ACC112 (cell line): ENCODE measurements at regions not wholly inside any gene's neighbourhood (a gene's known extent, or its start where the extent isn't known, plus 50 kb on each side); places are given as distances from the start of the nearest gene placed in this dataset.

Experiments
- H2AFZ ChIP-seq: fragments of 200-600 bp; sonication (generic); one replicate; pipeline ENCODE4 v1.6.0; 2017; ENCODE audit warnings: antibody characterized with exemption, low read length; ENCODE audit not compliant: unreplicated experiment
- H3K27ac ChIP-seq: fragments of 200-600 bp; sonication (generic); 2 replicates; pipeline ENCODE4 v1.5.1; 2014; ENCODE audit warnings: low read depth, mild to moderate bottlenecking, antibody characterized with exemption, low read length, moderate library complexity
- H3K27me3 ChIP-seq: fragments of 200-600 bp; sonication (generic); 2 replicates; pipeline ENCODE4 v1.6.1; 2014; ENCODE audit warnings: mild to moderate bottlenecking, antibody characterized with exemption, low read length, moderate library complexity, mixed read lengths; ENCODE audit not compliant: insufficient read depth
- H3K36me3 ChIP-seq: fragments of 200-600 bp; sonication (generic); 2 replicates; pipeline ENCODE4 v1.6.1; 2016; ENCODE audit warnings: mild to moderate bottlenecking, antibody characterized with exemption, low read length, moderate library complexity, mixed read lengths; ENCODE audit not compliant: insufficient read depth
- H3K4me1 ChIP-seq: fragments of 200-600 bp; sonication (generic); one replicate; pipeline ENCODE4 v1.6.1; 2016; ENCODE audit warnings: low read length, mixed read lengths; ENCODE audit not compliant: insufficient read depth, unreplicated experiment, control insufficient read depth
- H3K4me3 ChIP-seq: fragments of 200-600 bp; sonication (generic); 2 replicates; pipeline ENCODE4 v1.5.1; 2014; ENCODE audit warnings: mild to moderate bottlenecking, low read depth, low read length
- H3K79me2 ChIP-seq: fragments of 200-600 bp; sonication (generic); one replicate; pipeline ENCODE4 v1.6.0; 2016; ENCODE audit warnings: low read length; ENCODE audit not compliant: control insufficient read depth, unreplicated experiment, insufficient read depth

DNA sequence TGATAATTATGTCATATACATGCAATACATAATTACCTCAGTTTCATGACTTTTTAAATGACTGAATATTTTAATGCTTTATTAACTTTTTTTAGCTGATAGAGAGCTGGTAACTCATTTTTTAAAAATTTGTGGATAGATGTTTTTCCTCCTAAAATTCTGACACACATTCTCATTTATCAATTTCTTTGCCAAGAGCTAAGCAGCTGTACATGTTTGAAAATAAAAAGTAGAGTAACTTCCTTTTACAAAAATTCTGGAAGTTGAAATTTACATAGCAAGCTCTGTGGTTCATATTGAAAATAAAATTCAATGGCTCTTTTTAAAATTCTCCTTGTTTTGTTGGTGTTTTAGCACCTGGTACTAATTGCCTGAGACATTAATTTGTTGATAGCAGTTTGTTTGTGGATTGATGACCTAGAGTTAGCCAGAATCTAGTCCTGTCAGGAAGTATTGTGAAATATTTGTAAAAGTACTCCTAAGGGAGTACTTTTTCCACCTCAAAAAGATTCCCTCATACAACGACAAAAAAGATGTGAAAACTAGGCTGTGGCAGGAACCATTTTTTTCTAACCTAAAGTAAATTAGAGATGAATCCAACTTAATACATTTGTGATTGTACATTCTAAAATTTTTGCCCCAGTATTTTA is 621.8 kb downstream of the BCKDHB start:
- H3K4me1 ChIP-seq, result peaks cover 9% of the 10 kb centered on the region
- H3K79me2 ChIP-seq, result no peaks in the 10 kb centered on the region
- H2AFZ ChIP-seq, result peak overlapping the region; percentile 42
- H3K36me3 ChIP-seq, result no peaks in the 10 kb centered on the region
- H3K27ac ChIP-seq, result peak overlapping the region; percentile 25; the same call in 1 of the 2 replicates
- H3K27me3 ChIP-seq, result no peaks in the 10 kb centered on the region
- no peak overlapping the region for H3K4me3 ChIP-seq

DNA sequence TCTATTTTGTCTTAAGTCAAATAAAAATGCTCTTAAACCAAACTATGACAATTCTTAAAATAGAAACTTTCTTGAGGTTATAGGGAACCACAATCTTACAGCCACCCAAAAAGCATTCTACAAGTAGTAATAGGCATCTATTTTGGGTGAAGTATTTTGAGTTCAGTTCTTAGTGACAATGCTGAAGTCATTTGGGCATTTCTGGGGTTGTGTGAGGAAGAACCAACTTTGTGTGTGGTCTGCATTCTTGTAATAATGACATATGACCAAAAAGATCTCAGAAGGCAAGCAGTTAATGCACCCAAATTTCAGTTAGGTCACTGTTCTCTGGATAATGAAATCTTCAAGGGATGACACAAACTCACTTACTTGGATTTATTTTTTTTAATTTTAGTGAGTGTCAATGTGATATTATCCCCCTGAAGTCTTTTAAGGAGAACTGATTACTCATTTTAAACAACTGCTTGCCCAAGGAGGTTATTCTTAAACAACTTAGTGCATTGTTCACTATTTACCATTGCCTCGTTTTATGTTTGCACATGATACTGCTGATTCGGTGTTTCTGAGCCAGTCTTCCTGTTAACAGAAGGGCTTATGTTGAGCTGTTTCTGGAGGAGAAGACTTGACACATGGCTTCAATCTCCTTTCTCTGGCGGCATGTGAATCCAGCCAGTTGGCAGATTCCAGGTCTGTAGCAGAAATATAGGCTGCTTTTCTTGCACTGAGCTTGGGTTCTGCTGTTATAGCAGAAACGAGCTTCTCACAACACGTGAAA is 618.9 kb downstream of the BCKDHB start:
- no peak overlapping the region for H3K27ac ChIP-seq
- no peaks in the 10 kb centered on the region for H3K79me2 ChIP-seq
- H3K36me3 ChIP-seq, result no peaks in the 10 kb centered on the region
- H2AFZ ChIP-seq, result peak overlapping the region; percentile 0
- no peak overlapping the region for H3K4me3 ChIP-seq
- H3K4me1 ChIP-seq, result peaks cover 9% of the 10 kb centered on the region
- no peaks in the 10 kb centered on the region for H3K27me3 ChIP-seq

DNA sequence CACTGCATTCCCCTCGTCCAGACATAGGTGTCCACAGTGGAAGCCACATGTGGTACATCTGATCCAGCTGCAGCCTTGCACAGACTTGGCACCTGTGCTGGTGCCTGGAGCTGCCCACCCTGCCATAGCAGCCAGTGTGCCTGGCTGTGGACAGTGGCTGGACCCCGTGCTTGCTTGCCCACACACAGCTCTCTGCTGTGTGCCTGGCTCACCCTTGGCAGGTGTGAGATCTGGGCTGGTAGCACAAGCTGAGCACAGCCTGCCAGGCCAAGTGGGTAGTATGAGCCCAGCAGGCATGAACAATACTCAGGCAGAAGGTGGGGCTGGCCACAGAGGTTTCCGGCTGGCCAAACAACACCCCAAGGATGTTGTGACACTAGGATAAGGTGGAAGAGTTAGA is 614.4 kb downstream of the BCKDHB start:
- no peaks in the 10 kb centered on the region for H3K4me1 ChIP-seq
- H3K4me3 ChIP-seq, result no peak overlapping the region
- H3K27ac ChIP-seq, result no peak overlapping the region
- no peak overlapping the region for H2AFZ ChIP-seq
- no peaks in the 10 kb centered on the region for H3K27me3 ChIP-seq
- no peaks in the 10 kb centered on the region for H3K79me2 ChIP-seq
- H3K36me3 ChIP-seq, result no peaks in the 10 kb centered on the region

DNA sequence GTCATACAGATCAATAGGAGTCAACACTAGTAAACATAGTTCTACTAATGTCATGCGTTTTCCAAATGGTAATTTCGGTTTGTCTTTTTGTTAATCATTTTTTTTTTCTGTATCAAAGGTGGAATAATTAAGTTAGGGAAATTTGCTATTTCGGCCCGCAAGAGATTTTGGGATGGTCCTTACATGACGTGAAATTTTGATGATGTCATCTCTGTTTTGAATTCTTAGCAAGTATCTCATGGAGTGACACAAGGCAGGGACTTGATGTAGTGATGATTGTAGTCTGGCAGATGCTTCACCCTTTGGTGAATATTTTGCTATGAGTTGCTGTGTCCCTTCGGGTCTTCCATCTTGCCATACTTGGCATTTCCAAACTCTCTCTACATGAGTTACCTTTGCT is 608.0 kb downstream of the BCKDHB start:
- H3K36me3 ChIP-seq, result no peaks in the 10 kb centered on the region

DNA sequence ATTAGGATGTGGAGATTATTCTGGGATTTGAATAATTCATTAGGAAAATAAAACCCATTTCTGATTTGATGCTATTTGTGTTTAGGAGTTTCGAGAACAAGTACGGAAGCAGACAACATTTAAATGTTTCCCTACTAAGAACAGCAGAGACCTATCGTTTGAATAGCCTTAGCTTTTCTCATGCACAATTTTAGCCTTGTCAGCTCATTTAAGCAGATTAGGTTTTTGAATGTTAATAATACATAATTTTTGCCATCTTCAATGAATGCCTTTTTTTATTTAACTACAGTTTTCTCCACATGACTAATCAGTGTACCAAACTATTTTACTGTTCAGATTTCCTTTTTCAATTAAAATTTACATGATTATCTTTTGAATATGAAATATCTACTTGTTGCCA is 592.0 kb downstream of the BCKDHB start:
- H3K4me3 ChIP-seq, result no peak overlapping the region
- H3K27me3 ChIP-seq, result no peaks in the 10 kb centered on the region
- H3K27ac ChIP-seq, result no peak overlapping the region
- H2AFZ ChIP-seq, result no peak overlapping the region
- H3K79me2 ChIP-seq, result no peaks in the 10 kb centered on the region
- no peaks in the 10 kb centered on the region for H3K36me3 ChIP-seq
- no peaks in the 10 kb centered on the region for H3K4me1 ChIP-seq

More for the DNA sequence above, 608.0 kb downstream of the BCKDHB start:
- Histone ChIP-seq H2AFZ (no peak overlapping the region), H3K4me3 (no peak overlapping the region), H3K79me2 (no peaks in the 10 kb centered on the region), H3K27ac (no peak overlapping the region), H3K27me3 (no peaks in the 10 kb centered on the region), H3K4me1 (no peaks in the 10 kb centered on the region)

DNA sequence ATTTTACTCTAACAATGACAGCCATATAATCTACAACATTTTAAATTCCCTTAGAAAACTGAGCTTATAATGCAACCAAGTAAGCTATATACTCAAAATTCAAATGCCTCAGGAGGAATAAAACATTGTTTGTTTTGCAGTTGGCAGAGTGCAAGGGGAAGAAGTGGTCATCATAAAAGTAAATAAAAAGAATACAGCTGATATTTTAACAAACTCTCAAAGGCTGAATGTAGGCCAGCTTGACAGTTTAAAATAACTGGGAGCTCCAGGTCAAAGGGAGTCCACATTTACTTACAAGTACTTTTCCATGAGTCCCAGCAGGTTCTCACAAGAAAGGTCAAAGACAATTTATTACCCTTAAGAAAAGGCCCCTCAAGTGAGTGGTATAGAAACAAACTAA is 589.8 kb downstream of the BCKDHB start:
- no peaks in the 10 kb centered on the region for H3K36me3 ChIP-seq
- H2AFZ ChIP-seq, result no peak overlapping the region
- no peaks in the 10 kb centered on the region for H3K4me1 ChIP-seq
- H3K27me3 ChIP-seq, result no peaks in the 10 kb centered on the region
- H3K27ac ChIP-seq, result no peak overlapping the region
- no peak overlapping the region for H3K4me3 ChIP-seq
- H3K79me2 ChIP-seq, result no peaks in the 10 kb centered on the region

DNA sequence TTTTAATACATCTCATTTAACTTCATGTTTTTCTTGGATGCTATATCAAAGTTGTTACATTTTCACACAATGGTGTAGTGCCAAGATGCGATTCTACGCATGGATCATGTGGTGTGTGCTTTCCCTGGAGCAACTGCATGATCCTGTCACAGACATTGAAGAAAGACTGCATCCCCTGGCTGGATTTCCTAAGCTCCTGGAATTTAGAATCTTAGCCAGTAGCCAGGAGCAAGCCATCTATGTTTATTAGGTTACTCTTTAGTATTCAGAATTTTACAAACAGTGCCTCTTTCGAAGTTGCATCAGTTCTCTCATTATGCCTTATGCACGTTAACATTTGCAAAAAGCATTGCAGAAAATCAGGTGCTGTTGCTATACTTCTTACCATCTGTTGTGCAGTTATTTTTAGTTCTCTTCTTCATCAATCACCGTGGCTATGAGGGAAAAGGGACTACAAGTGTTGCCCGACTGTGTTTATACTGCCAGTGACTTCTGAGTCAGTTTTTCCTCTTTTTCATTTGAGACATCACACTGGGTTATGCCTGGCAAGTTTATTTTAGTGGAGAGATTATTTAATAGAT is 584.2 kb downstream of the BCKDHB start:
- Histone ChIP-seq H3K27me3 (no peaks in the 10 kb centered on the region), H3K79me2 (no peaks in the 10 kb centered on the region), H3K4me1 (peaks cover 11% of the 10 kb centered on the region), H3K4me3 (no peak overlapping the region), H3K36me3 (no peaks in the 10 kb centered on the region), H3K27ac (peak overlapping the region; percentile 49; the same call in 1 of the 2 replicates), H2AFZ (peak overlapping the region; percentile 27)

DNA sequence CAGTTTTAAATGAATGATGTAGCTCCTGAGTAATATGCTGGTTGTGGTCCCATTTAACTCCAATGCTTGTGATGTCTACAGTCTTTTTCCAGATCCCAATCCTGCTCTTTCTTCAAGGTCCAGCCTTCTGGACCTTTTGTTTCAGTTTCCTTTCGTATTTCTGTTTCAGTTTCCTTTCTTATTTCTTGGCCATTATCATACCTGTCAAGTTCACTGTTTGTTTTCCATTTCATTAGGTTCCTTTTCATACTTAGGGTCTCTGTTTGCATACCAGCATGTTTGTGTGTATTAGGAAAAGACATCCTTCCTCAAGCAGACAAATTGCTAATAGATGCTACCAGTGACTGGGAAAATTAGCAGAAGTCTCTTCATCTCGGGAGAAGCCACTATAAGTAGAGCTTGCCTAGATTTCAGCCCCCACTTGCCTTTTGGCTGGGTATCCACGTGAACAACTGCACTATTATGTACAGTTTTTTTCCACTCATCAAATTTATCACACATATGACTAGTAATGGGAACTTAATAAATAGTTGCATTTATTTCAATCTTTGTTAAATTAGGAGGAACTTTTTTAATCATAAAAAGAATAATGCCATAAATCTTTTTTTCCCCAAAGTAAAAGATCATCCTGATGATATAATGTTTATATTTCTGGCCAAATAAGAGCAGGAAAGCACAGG is 583.4 kb downstream of the BCKDHB start:
- H3K4me1 ChIP-seq, result peaks cover 11% of the 10 kb centered on the region
- peak overlapping the region; percentile 70 for H3K4me3 ChIP-seq
- peak overlapping the region; percentile 90 for H2AFZ ChIP-seq
- H3K27me3 ChIP-seq, result no peaks in the 10 kb centered on the region
- no peaks in the 10 kb centered on the region for H3K36me3 ChIP-seq
- H3K79me2 ChIP-seq, result no peaks in the 10 kb centered on the region
- H3K27ac ChIP-seq, result peak overlapping the region; percentile 49

DNA sequence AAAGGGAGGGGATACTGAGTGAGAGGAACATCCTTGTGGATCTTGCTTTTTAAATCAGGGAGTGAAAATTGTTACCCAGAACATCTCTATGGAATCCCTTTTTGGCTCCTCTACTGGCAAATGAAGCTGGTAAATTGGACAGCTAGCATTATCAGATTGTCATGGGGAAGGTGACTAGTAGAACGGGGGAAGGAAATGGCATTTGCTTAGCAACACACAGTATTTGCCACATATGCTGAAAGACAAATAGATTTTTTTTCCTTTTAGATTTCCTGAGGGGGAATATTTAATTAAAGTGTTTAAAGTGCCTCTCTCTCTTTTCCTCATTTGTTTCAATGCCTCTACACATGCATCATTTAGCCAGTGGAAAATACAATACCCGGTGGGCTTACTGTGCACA is 573.5 kb downstream of the BCKDHB start:
- Histone ChIP-seq H3K27me3 (no peaks in the 10 kb centered on the region), H3K27ac (no peak overlapping the region), H3K4me3 (no peak overlapping the region), H2AFZ (no peak overlapping the region), H3K36me3 (no peaks in the 10 kb centered on the region), H3K4me1 (peaks cover 9% of the 10 kb centered on the region), H3K79me2 (no peaks in the 10 kb centered on the region)

DNA sequence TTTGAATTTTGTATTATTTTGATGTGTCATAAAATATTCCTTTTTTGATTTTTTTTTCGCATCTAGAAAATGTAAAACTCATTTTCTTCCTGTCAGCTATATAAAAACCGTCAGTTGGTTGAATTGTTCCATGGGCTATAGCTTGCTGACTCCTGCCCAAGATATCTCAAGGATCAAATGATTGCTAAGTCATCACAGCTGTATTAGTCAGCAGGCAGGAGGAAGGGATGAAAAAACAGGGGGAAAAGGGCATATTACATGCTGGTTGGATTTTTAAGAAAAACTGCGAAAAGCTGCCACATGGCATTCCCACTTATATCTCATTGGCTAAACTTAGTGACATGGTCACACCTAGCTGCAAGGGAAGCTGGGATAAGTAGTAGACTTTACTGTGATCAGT is 569.9 kb downstream of the BCKDHB start:
- no peak overlapping the region; the same call in 1 of the 2 replicates for H3K27ac ChIP-seq
- no peaks in the 10 kb centered on the region for H3K27me3 ChIP-seq
- H3K4me3 ChIP-seq, result no peak overlapping the region
- peaks cover 9% of the 10 kb centered on the region for H3K4me1 ChIP-seq
- peak overlapping the region; percentile 63 for H2AFZ ChIP-seq
- no peaks in the 10 kb centered on the region for H3K36me3 ChIP-seq
- H3K79me2 ChIP-seq, result no peaks in the 10 kb centered on the region
